RWPE2 (cell line): ENCODE measurements at regions not wholly inside any gene's neighbourhood (a gene's known extent, or its start where the extent isn't known, plus 50 kb on each side); places are given as distances from the start of the nearest gene placed in this dataset.

Source experiments
- ATAC-seq: fragments of 200-7000 bp; cut with Tn5 transposase; 3 replicates; pipeline ENCODE4 v1.9.1; 2021; ENCODE audit warnings: low read depth
- DNase-seq: peaks from one replicate; pipeline ENCODE4 v3.0.0-alpha.2; 2020; ENCODE audit warnings: low spot score
- H3K27ac ChIP-seq: fragments of 450-650 bp; 2 replicates; pipeline ENCODE4 v1.5.1; 2017; ENCODE audit warnings: mild to moderate bottlenecking; ENCODE audit not compliant: poor library complexity, severe bottlenecking
- H3K27me3 ChIP-seq: fragments of 250-450 bp; sonication (Bioruptor Pico); 2 replicates; pipeline ENCODE4 v1.5.1; 2021; ENCODE audit warnings: mild to moderate bottlenecking, moderate library complexity; ENCODE audit not compliant: insufficient read depth, poor library complexity, severe bottlenecking
- H3K36me3 ChIP-seq: fragments of 250-450 bp; sonication (Bioruptor Pico); 2 replicates; pipeline ENCODE4 v1.5.1; 2020; ENCODE audit warnings: low read depth, mild to moderate bottlenecking, moderate library complexity
- H3K4me1 ChIP-seq: fragments of 250-450 bp; sonication (Bioruptor Pico); 2 replicates; pipeline ENCODE4 v1.5.1; 2021; ENCODE audit warnings: mild to moderate bottlenecking, moderate library complexity; ENCODE audit not compliant: insufficient read depth, poor library complexity, severe bottlenecking
- H3K4me3 ChIP-seq: fragments of 250-450 bp; sonication (Bioruptor Pico); 2 replicates; pipeline ENCODE4 v1.5.1; 2021; ENCODE audit warnings: mild to moderate bottlenecking, moderate library complexity; ENCODE audit not compliant: severe bottlenecking
- H3K9me3 ChIP-seq: fragments of 250-450 bp; sonication (Bioruptor Pico); 2 replicates; pipeline ENCODE4 v1.5.1; 2021; ENCODE audit warnings: mild to moderate bottlenecking, moderate library complexity; ENCODE audit not compliant: severe bottlenecking
- TF ChIP-seq, protein P1 (sequence below): fragments of 450-650 bp; IDR thresholded peaks from one replicate; pipeline ENCODE4 v1.5.1; 2017; ENCODE audit warnings: mild to moderate bottlenecking, moderate library complexity; ENCODE audit not compliant: poor library complexity, severe bottlenecking

DNA sequence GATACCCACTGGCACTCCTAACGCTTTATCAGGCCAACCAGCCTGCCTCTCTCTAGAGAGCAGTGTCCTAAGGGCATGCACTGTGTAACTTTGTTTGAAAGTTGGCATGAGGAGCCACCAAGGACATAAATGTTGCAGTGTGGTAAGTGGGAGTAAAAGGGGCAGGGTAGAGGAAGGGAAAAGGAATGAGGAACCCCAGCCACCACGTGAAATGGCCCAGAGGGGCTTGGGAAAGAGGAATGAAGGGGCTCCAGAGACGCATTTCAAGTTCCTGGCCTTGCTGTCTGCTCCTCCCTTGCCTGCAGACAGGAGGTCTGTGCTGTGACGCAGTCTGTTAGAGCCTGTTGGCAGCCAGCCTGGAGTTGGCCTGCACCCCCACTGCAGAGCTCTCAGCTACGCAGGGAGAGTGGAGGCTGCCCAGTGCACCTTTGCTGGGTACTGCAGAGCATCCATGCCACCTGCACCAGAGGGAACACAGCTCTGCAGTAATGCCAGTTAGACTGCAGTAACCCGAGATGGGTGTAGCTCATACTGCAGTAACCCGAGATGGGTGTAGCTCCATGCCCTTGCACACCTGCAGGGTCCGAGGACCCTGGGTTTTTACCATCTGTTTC is 86.8 kb upstream of the SNAP25 start:
- TF ChIP-seq, protein P1, sequence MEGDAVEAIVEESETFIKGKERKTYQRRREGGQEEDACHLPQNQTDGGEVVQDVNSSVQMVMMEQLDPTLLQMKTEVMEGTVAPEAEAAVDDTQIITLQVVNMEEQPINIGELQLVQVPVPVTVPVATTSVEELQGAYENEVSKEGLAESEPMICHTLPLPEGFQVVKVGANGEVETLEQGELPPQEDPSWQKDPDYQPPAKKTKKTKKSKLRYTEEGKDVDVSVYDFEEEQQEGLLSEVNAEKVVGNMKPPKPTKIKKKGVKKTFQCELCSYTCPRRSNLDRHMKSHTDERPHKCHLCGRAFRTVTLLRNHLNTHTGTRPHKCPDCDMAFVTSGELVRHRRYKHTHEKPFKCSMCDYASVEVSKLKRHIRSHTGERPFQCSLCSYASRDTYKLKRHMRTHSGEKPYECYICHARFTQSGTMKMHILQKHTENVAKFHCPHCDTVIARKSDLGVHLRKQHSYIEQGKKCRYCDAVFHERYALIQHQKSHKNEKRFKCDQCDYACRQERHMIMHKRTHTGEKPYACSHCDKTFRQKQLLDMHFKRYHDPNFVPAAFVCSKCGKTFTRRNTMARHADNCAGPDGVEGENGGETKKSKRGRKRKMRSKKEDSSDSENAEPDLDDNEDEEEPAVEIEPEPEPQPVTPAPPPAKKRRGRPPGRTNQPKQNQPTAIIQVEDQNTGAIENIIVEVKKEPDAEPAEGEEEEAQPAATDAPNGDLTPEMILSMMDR, result no peak
- DNase-seq (no peak), ATAC-seq (peak; percentile 69)
- Histone ChIP-seq H3K27me3 (no peaks in the 10 kb centered on the region), H3K4me1 (no peaks in the 10 kb centered on the region), H3K9me3 (no peaks in the 10 kb centered on the region), H3K36me3 (no peaks in the 10 kb centered on the region), H3K4me3 (no peak overlapping the region), H3K27ac (no peak overlapping the region)

DNA sequence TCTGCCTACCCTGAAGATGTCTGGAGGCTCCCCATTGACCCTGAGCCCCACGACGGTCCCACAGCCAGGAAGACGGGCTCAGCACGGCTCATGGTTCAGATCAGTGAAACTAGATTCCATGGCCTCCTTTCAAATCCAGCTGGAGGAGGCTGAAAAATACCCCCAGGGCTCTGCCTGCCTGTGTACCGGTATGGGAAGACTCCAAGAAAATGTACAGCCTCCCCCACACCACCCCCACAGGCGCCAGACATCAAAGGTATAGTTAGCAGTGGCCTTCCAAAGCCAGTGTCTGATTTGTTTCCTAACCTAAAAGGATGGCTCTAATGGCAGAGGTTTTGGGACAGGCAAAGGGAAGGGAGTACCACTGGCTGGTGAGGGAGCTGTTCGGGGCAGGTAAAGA is 86.2 kb upstream of the SNAP25 start:
- 0 out of 3 replicates have a peak, but pooled peaks have one; percentile 10 for ATAC-seq
- TF ChIP-seq, protein P1, result no peak
- H3K27me3 ChIP-seq, result no peaks in the 10 kb centered on the region
- DNase-seq, result no peak
- no peak overlapping the region for H3K4me3 ChIP-seq
- no peaks in the 10 kb centered on the region for H3K4me1 ChIP-seq
- no peak overlapping the region for H3K27ac ChIP-seq
- no peaks in the 10 kb centered on the region for H3K36me3 ChIP-seq
- no peaks in the 10 kb centered on the region for H3K9me3 ChIP-seq

DNA sequence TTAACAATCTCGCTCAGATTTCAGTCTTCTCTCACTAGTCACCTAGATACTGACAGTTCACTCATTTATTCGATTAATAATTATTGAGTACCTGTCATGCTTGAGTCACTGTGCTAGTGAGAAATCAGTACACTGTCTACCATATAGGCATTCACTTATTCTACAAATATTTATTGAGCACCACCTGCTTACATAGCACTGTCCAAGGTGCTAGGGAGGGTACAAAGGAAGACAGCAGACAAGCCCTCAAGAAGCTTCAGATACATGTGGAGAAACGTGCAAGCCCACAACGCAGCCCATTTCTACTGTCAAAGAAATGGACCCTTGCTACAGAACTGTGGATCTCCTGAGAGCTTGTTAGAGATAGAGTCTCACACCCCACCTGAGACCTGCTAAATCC is 85.1 kb upstream of the SNAP25 start:
- Histone ChIP-seq H3K36me3 (no peaks in the 10 kb centered on the region), H3K9me3 (no peaks in the 10 kb centered on the region), H3K27me3 (no peaks in the 10 kb centered on the region), H3K27ac (no peak overlapping the region), H3K4me3 (no peak overlapping the region), H3K4me1 (no peaks in the 10 kb centered on the region)
- ATAC-seq (no peak), DNase-seq (no peak)
- TF ChIP-seq, protein P1, result no peak

DNA sequence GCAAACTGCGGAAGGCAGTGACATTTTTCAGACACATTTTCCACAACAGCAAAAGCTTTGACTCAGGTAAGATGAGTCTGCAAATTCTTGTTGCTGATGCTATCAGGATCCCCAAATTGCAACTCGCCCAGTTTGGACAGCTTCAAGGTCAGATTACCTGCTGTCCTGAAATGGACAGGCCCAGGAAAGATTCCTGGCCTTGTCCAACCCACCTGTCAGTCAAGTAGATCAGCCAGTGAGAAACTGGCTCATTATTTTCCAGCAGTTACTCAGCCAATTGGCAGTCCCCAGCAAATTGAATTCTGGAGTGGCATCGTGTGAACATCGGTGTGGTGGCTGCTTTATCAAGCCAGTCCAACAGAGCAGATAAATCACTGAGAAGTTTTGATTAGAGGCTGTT is 84.5 kb upstream of the SNAP25 start:
- no peaks in the 10 kb centered on the region for H3K27me3 ChIP-seq
- no peaks in the 10 kb centered on the region for H3K9me3 ChIP-seq
- H3K4me1 ChIP-seq, result no peaks in the 10 kb centered on the region
- H3K4me3 ChIP-seq, result no peak overlapping the region
- H3K36me3 ChIP-seq, result no peaks in the 10 kb centered on the region
- TF ChIP-seq, protein P1, result no peak
- no peak overlapping the region for H3K27ac ChIP-seq
- DNase-seq (no peak), ATAC-seq (no peak)

DNA sequence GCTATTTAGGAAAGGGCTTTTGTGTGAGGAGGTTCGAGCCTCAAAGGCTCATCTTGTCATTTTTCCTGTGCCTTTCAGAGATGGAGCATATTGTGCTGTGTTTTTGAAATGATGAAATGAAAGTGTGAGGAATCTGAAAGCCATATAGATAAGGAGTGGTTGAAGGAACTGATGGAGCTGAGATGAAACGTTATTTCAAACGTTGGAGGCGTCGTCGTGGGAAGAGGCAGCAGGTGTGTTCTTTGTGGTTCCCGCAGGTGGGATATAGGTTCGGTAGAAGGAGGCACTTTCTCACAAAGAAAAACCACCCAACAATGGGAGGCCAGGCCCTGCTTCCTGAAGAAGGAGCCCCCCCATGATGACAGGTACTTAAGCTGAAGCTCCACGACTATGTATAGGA is 83.2 kb upstream of the SNAP25 start:
- Histone ChIP-seq H3K9me3 (no peaks in the 10 kb centered on the region), H3K36me3 (no peaks in the 10 kb centered on the region), H3K27me3 (no peaks in the 10 kb centered on the region), H3K4me1 (no peaks in the 10 kb centered on the region), H3K4me3 (no peak overlapping the region), H3K27ac (no peak overlapping the region)
- no peak for DNase-seq
- TF ChIP-seq, protein P1, result no peak
- no peak for ATAC-seq
